HG02610 (cell line): ENCODE measurements at regions not wholly inside any gene's neighbourhood (a gene's known extent, or its start where the extent isn't known, plus 50 kb on each side); places are given as distances from the start of the nearest gene placed in this dataset.

Experiments used
- ATAC-seq: cut with Tn5 transposase; IDR thresholded peaks from one replicate; pipeline ENCODE4 v1.9.1; 2021; ENCODE audit warnings: mild to moderate bottlenecking, moderate library complexity; ENCODE audit not compliant: unreplicated experiment

- ATAC-seq: no peak
Observed at GRCh38 chr10:10351451-10351850, 666.2 kb upstream of the CELF2 start.

- no peak for ATAC-seq
Observed at GRCh38 chr10:10353326-10353868, 664.3 kb upstream of the CELF2 start.

- ATAC-seq: no peak
Observed at GRCh38 chr10:10359263-10359662, 658.4 kb upstream of the CELF2 start.

GRCh38 chr10:10361301-10361885 is 656.3 kb upstream of the CELF2 start:
- no peak for ATAC-seq

GRCh38 chr10:10362800-10363199 is 654.9 kb upstream of the CELF2 start:
- no peak for ATAC-seq

- no peak for ATAC-seq
Observed at GRCh38 chr10:10363217-10363616, 654.5 kb upstream of the CELF2 start.

GRCh38 chr10:10364902-10365301 is 652.8 kb upstream of the CELF2 start:
- ATAC-seq: no peak

- no peak for ATAC-seq
Observed at GRCh38 chr10:10365676-10366075, 652.0 kb upstream of the CELF2 start.

GRCh38 chr10:10366836-10367235 is 650.8 kb upstream of the CELF2 start:
- no peak for ATAC-seq

GRCh38 chr10:10367264-10367663 is 650.4 kb upstream of the CELF2 start:
- ATAC-seq: no peak

- no peak for ATAC-seq
Observed at GRCh38 chr10:10368951-10369576, 648.6 kb upstream of the CELF2 start.

- ATAC-seq: no peak
Observed at GRCh38 chr10:10385831-10386230, 631.8 kb upstream of the CELF2 start.

- ATAC-seq: no peak
Observed at GRCh38 chr10:10389182-10389581, 628.5 kb upstream of the CELF2 start.

GRCh38 chr10:10392511-10392910 is 625.2 kb upstream of the CELF2 start:
- ATAC-seq: no peak

- no peak for ATAC-seq
Observed at GRCh38 chr10:10394933-10395658, 622.6 kb upstream of the CELF2 start.

- no peak for ATAC-seq
Observed at GRCh38 chr10:10396601-10397000, 621.1 kb upstream of the CELF2 start.

- no peak for ATAC-seq
Observed at GRCh38 chr10:10397906-10398305, 619.8 kb upstream of the CELF2 start.

- no peak for ATAC-seq
Observed at GRCh38 chr10:10403762-10404161, 613.9 kb upstream of the CELF2 start.

- ATAC-seq: no peak
Observed at GRCh38 chr10:10417671-10418070, 600.0 kb upstream of the CELF2 start.

- ATAC-seq: peak; percentile 97
Observed at GRCh38 chr10:10418387-10418786, 599.3 kb upstream of the CELF2 start.

GRCh38 chr10:10421071-10421470 is 596.6 kb upstream of the CELF2 start:
- ATAC-seq: no peak
